ENCODE measurements at regions not wholly inside any gene's neighbourhood (a gene's known extent, or its start where the extent isn't known, plus 50 kb on each side); places are given as distances from the start of the nearest gene placed in this dataset.
A peak's percentile ranks its signal among the peaks of the same experiment; 100 is the strongest.
"Not testable (repeated sequence)": the region's sequence is repeated elsewhere in the genome, so short reads cannot be mapped to it uniquely, and the experiment has no call there.

DNA sequence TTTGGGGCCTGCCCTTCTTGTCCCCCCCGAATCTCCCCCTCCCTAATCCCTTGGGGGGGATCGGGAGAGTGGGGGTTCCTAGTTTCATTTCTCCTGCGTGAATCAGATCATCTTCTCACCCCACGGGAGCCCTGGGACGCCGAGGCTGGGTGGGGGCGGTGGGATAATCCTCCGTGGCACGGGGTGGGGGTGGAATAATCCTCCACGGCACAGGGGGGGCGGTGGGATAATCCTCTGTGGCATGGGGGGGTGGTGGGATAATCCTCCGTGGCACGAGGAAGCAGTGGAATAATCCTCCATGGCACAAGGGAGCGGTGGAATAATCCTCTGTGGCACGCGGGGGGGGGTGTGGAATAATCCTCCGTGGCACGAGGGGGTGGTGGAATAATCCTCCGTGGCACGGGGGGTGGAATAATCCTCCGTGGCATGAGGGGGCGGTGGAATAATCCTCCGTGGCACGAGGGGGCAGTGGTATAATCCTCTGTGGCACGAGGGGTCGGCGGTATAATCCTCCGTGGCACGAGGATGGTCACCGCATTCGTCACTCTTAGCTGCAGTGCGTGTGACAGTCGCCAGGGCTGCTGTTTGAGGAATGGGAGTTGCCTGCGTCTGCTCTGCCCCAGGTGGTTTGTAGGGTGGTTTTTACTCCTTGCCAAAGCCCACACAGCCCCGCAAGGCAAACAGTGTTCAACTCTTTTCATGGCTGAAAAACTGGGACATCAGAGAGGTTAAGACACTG, 156.9 kb downstream of the LAT start:
- H3K9me3 Mint-ChIP-seq: no peaks in the 10 kb centered on the region
- TF ChIP-seq, protein P1, sequence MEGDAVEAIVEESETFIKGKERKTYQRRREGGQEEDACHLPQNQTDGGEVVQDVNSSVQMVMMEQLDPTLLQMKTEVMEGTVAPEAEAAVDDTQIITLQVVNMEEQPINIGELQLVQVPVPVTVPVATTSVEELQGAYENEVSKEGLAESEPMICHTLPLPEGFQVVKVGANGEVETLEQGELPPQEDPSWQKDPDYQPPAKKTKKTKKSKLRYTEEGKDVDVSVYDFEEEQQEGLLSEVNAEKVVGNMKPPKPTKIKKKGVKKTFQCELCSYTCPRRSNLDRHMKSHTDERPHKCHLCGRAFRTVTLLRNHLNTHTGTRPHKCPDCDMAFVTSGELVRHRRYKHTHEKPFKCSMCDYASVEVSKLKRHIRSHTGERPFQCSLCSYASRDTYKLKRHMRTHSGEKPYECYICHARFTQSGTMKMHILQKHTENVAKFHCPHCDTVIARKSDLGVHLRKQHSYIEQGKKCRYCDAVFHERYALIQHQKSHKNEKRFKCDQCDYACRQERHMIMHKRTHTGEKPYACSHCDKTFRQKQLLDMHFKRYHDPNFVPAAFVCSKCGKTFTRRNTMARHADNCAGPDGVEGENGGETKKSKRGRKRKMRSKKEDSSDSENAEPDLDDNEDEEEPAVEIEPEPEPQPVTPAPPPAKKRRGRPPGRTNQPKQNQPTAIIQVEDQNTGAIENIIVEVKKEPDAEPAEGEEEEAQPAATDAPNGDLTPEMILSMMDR (IDR thresholded peaks at IDR 0.05; ENCODE audit: unreplicated experiment in 3 of 3): no peak
- H3K27me3 Mint-ChIP-seq (ENCODE audit: low read depth): peaks cover 27% of the 10 kb centered on the region
- no peak overlapping the region for H3K27ac Mint-ChIP-seq
- peaks cover 18% of the 10 kb centered on the region for H3K4me1 Mint-ChIP-seq
- no peak overlapping the region for H3K4me3 Mint-ChIP-seq
- no peaks in the 10 kb centered on the region for H3K36me3 Mint-ChIP-seq (ENCODE audit: low read depth)

DNA sequence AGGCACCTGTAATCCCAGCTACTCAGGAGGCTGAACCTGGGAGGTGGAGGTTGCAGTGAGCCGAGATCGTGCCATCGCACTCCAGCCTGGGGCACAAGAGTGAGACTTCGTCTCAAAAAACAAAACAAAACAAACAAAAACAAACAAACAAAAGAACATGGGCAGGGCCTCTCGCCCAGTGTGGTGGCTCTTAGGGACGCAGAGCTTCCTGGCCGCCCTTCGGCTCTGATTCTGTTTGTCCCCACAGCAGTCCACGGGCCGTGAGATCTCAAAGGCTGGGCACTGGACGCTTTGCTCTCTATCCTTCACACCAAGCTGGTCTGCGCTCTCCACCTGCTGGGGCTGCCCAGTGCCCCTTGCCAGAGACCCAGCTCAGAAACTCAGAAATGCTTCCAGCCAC, 156.3 kb downstream of the LAT start:
- not testable (repeated sequence) for H3K36me3 Mint-ChIP-seq (ENCODE audit: low read depth); H3K4me3 Mint-ChIP-seq; H3K9me3 Mint-ChIP-seq; H3K27ac Mint-ChIP-seq
- H3K4me1 Mint-ChIP-seq: peaks cover 18% of the 10 kb centered on the region
- H3K27me3 Mint-ChIP-seq (ENCODE audit: low read depth): peaks cover 25% of the 10 kb centered on the region

DNA sequence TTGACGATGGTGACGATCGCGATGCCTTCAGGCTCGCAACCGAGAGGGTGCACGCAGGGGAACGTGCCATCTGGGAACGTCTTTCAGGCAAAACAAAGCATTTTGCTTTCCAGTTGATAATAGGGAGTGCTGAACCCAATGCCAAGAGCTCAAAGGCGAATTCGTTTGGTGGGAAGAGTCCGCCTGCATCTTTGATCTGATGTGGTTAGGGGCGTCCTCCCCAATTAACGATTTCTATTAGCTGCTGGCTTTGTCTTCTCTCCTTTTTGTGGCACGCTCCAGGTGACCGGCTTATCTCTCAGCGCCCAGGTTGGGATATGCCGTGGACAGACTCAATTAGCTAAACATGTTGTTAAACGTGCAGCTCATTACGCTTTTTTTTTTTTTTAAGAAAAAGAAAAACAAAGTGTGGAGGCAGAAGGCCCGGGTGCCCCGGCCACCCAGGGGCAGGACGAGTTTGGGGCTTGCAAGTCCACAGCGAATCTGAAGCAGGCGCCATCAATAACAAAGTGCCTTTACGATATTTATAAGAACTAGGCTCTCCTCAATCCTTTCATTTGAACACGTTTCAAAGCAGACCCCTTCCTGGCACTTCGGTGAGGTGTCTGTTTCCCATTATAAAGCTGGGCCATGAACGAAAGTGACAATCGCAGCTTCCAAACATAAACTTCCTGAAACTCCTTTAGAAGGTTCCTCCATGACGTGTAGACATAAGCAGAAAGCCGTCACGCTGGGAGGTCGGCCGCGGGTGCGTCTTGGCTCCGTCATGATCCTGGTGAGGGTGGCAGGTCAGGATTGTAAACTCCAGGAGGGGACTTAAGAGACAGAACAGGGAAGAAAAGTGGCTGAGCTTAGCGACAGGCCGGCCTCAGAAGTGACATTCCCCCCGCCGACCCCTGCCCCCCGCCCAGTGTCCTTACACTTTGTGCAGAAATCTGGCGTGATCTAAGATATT, 155.3 kb downstream of the LAT start:
- H3K27me3 Mint-ChIP-seq (ENCODE audit: low read depth): peaks cover 17% of the 10 kb centered on the region
- H3K4me1 Mint-ChIP-seq: peaks cover 13% of the 10 kb centered on the region
- H3K27ac Mint-ChIP-seq: peak overlapping the region in 1 of 3 experiments; percentile 23
- H3K4me3 Mint-ChIP-seq: peak overlapping the region; percentile 45 to 75 (median 72)
- not testable (repeated sequence) for H3K9me3 Mint-ChIP-seq; H3K36me3 Mint-ChIP-seq (ENCODE audit: low read depth)

DNA sequence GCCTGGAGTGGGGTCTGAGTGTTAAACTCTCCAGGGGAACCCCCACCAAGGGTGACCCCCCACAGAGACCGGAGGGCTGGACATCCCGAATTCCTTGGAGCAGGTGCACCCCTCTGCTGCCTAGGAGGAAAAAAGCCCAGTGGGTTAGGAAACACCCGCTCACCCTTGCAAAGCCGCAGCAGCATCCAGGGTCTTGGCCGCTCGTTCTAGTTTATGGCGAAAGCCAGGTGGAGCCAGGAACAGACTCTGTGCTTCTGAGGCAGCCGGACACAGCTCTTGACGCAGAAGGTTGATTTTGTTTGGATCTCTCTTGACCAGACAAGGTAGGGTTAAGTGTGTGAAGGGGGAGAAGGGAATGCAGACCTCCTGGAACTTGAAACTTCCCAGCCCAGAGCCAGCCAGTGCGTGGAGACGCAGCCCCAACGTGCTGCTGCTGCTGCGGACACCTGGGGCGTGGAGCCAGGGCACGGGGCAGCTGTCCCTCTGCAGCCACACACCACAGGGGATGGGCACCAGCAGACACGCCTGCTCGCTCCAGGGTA, 154.5 kb downstream of the LAT start:
- peak overlapping the region; percentile 45 to 75 (median 72) for H3K4me3 Mint-ChIP-seq
- TF ChIP-seq, protein P1 (IDR thresholded peaks at IDR 0.05; ENCODE audit: unreplicated experiment in 3 of 3): no peak

DNA sequence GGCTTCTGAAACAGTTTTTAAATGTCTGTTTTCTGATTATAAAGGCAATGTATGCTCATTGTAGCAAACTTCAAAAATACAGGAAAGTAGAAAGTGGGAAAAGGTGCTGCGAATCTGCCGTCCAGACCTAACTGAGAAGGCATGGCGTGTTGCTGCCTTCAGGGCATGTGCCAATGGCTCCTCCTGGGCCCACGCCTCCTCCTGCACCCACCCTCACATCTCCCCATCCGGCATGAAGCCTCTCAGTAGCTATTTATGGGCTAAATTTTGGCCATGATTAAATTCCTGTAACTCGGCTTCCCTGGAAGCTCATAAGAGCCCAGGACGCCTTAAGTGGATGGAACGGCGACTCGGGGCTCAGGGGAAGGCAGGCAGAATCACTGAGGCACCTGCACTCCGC, 153.8 kb downstream of the LAT start:
- H3K9me3 Mint-ChIP-seq; H3K27ac Mint-ChIP-seq; H3K36me3 Mint-ChIP-seq (ENCODE audit: low read depth); H3K4me3 Mint-ChIP-seq: not testable (repeated sequence)
- H3K27me3 Mint-ChIP-seq (ENCODE audit: low read depth): peaks cover 16% of the 10 kb centered on the region
- peaks cover 14% of the 10 kb centered on the region for H3K4me1 Mint-ChIP-seq

More for the DNA sequence above, 154.5 kb downstream of the LAT start:
- Mint-ChIP-seq H3K4me1 (peaks cover 12% of the 10 kb centered on the region), H3K9me3 (no peaks in the 10 kb centered on the region), H3K27me3 (ENCODE audit: low read depth) (peaks cover 16% of the 10 kb centered on the region), H3K27ac (peak overlapping the region in 1 of 3 experiments; percentile 11), H3K36me3 (ENCODE audit: low read depth) (no peaks in the 10 kb centered on the region)

DNA sequence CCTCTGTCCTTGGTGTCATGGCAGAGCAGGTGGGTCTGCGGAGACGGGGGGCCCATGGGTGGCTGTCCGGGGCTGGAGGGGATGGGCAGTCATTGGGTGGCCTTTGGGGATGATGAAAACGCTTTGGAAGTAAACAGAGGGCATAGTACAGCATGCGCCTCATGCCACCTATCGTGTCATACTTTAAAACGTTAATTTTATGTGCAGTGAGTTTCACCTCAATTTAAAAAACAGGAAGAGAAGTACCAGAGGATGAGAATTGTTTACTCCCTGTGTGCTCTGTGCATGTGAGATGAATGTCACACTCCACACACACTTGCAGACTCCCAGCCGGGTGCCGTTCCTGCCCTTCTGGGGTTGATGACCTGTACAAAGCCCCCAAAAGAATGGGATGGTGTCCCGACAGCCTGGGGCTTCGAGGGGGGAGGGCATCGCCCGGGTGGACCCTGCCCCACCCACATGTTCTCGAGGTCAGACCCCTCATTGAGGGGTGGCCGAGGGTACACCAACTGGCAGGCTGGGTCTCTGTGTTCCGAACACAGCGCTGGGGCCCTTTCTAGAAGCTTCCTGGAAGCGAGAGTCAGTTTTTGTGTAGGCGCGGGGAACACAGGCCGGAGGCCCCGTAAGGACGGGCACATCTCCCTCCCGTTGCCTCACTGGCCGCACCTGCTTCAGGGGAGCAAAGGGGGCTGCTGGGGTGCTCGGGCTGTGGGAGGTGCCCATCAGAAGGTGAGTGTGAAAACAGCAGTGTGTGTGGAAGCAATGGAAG, 153.2 kb downstream of the LAT start:
- H3K9me3 Mint-ChIP-seq; H3K36me3 Mint-ChIP-seq (ENCODE audit: low read depth); H3K27ac Mint-ChIP-seq; H3K4me3 Mint-ChIP-seq: not testable (repeated sequence)
- H3K27me3 Mint-ChIP-seq (ENCODE audit: low read depth): peaks cover 16% of the 10 kb centered on the region
- peaks cover 17% of the 10 kb centered on the region for H3K4me1 Mint-ChIP-seq

DNA sequence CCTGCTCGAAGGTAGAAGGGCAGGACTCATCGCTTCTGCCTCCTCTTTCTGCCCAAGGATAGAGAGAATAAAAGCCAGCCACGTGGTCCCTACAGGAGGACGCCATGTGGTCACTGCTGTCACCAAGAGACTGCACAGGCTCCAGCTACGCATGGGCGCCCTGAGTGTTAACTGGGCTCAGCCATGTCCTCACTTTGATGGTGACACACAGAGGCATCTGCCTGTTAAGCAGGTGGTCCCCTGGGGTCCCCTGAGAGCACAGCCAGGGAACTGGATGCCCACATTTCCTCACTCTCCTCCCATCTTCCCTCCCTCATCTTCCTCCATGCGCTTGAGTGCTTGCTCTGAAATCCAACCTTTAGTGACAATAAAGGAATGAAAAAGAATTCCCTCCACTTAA, 152.6 kb downstream of the LAT start:
- H3K27ac Mint-ChIP-seq: peak overlapping the region in 1 of 3 experiments; percentile 18
- not testable (repeated sequence) for H3K4me3 Mint-ChIP-seq; H3K9me3 Mint-ChIP-seq; H3K36me3 Mint-ChIP-seq (ENCODE audit: low read depth)
- H3K27me3 Mint-ChIP-seq (ENCODE audit: low read depth): peaks cover 13% of the 10 kb centered on the region
- peaks cover 17% of the 10 kb centered on the region for H3K4me1 Mint-ChIP-seq

DNA sequence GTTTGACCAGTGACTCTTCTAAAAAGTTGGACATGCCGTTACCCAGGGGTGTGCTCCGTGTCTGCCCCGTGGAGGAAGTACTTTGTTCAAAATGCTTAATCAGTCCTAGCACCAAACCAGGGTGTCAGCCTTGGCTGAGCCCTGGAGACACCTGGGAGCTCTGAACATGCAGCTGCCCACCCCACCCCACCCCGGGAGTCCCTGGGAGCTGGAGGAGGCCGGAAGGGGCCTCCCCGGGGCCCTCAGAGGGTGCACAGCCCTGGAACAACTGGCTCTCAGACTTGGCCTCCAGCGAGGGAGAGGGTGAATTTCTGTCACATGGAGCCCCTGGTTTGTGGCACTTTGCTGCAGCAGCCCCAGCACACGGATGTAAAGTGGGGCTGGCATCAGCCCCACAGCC, 152.1 kb downstream of the LAT start:
- not testable (repeated sequence) for H3K27ac Mint-ChIP-seq; H3K9me3 Mint-ChIP-seq; H3K36me3 Mint-ChIP-seq (ENCODE audit: low read depth); H3K4me3 Mint-ChIP-seq
- peaks cover 17% of the 10 kb centered on the region for H3K4me1 Mint-ChIP-seq
- H3K27me3 Mint-ChIP-seq (ENCODE audit: low read depth): peaks cover 12% of the 10 kb centered on the region

DNA sequence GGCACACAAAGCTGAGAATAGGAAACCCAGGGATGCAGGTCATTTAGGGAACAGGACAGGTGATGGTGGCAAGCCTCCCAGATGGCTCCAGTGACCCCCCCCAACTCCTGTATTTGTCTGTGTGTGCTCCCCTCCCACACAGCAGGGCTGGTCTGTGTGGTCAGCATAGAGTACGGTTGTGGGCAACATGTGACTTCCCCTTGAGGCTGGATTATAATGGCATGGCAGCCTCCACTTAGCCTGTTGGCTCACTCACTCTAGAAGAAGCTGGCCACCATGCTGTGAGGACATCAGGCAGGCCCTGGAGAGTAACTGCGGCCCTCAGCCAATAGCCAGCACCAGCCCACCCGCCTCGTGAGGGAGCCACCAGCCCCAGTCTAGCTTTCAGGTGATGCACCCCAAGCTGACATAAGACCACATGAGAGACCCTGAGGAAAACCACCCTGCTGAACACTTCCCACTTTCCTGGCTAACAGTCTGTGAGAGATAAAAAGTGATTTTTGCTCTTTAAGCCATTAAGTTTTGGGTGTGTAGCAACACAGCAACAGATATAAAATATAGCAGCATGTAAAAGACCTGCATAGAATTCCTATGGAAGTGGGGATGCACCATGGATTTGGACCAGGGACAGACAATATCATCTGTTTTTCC, 151.3 kb downstream of the LAT start:
- Mint-ChIP-seq H3K4me1 (peaks cover 17% of the 10 kb centered on the region), H3K27me3 (ENCODE audit: low read depth) (peaks cover 12% of the 10 kb centered on the region)
- H3K27ac Mint-ChIP-seq; H3K36me3 Mint-ChIP-seq (ENCODE audit: low read depth); H3K9me3 Mint-ChIP-seq; H3K4me3 Mint-ChIP-seq: not testable (repeated sequence)

DNA sequence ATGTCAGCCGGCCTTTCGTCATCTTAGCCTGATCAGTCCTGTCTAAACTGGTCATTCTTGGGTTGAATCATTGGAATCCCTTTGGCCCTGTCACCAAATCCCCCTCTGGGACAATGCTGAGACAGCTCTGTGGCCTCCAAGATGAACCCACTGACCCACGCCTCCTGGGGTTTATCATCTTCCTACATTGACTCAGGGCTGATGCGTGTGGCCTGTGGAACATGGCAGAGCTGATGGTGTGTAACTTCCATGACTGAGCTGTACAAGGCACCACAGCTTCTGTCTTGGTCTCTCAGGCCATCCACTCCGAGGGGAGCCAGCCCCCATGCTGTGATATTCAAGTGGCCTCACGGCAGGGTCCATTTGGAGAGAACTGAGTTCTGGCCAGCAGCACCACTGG, 150.2 kb downstream of the LAT start:
- not testable (repeated sequence) for H3K27ac Mint-ChIP-seq; H3K4me3 Mint-ChIP-seq; H3K36me3 Mint-ChIP-seq (ENCODE audit: low read depth); H3K9me3 Mint-ChIP-seq; H3K27me3 Mint-ChIP-seq (ENCODE audit: low read depth)
- peaks cover 12% of the 10 kb centered on the region for H3K4me1 Mint-ChIP-seq

DNA sequence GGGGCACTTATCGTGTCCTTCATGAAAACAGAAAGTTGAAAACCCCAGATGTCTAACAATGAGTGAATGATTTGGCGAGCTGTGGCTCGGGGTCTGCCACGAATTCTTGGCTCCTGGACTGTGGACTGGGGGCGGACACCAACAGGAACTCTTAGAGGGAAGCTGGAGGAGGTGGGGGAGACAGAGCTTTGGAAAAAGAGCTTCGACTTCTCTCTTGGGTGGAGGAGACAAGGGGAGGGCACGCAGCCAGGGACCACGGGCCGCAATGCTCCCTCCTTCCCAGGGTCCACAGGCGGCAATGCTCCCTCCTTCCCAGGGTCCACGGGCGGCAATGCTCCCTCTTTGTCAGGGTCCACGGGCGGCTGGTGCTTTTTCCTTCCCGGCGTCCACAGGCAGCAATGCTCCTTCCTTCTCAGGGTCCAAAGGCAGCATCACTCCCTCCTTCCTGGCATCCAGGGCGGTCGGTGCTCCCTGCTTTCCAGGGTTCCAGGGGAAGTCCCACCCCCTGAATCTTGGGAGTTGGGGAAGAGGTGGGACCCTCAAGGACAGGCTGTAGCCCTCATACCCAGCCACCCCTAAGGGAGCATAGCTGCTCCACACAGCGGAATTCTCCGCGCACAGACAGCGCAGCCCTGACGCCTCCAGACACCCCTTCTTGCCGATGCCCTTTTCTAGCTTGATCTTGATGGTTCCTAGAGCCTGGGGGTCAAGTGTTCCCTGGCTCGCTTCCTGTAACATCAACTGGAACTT, 149.0 kb downstream of the LAT start:
- not testable (repeated sequence) for H3K27me3 Mint-ChIP-seq (ENCODE audit: low read depth); H3K9me3 Mint-ChIP-seq; H3K4me1 Mint-ChIP-seq; H3K36me3 Mint-ChIP-seq (ENCODE audit: low read depth)
- Mint-ChIP-seq H3K27ac (peak overlapping the region in 2 of 3 experiments; percentile 30 to 44), H3K4me3 (peak overlapping the region in 1 of 3 experiments; percentile 8)
